ENCODE measurements at regions not wholly inside any gene's neighbourhood (a gene's known extent, or its start where the extent isn't known, plus 50 kb on each side); places are given as distances from the start of the nearest gene placed in this dataset.

DNA sequence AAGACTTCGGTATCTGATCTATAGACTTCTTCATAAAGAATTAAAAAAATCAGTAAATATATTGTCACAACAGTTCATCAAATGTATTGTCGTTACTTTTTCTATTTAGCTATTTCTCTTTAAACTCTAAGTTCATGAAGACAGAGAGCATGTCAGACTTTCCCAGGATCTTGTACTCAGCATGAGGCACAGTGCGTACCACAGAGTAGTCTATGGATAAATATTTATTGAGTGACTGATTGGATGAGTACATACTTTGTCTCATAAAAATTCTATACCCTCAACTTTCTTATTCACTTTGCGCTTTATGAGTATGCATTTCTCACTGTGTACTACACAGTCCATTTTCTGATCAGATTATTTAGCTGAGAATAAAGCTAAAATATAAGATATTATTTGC lies 1284.4 kb upstream of the ADGRB3 start:
- POLR2A ChIA-PET = no interaction called here
- no peak overlapping the region for H3K4me3 ChIP-seq
- H3K4me2 ChIP-seq = no peak overlapping the region
- CTCF ChIA-PET = no interaction called here
- H3K4me1 ChIP-seq = no peaks in the 10 kb centered on the region
- ATAC-seq (no peak), DNase-seq (ENCODE audit: low read depth in 1 of 2, low spot score in 1 of 2) (no peak), FAIRE-seq (no peak)
- no peak overlapping the region for H3K27ac ChIP-seq
- no peak for TF ChIP-seq EHMT2 (IDR thresholded peaks at IDR 0.05; ENCODE audit: low read depth)
- TF ChIP-seq, protein P1, sequence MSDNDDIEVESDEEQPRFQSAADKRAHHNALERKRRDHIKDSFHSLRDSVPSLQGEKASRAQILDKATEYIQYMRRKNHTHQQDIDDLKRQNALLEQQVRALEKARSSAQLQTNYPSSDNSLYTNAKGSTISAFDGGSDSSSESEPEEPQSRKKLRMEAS (IDR thresholded peaks at IDR 0.05) = no peak
- TF ChIP-seq TP53 (CRISPR knock-in tag; IDR thresholded peaks at IDR 0.05) = no peak
- no peak for TF ChIP-seq RNF2 (IDR thresholded peaks at IDR 0.05; ENCODE audit: borderline replicate concordance, low read depth)
- TF ChIP-seq, protein P2, sequence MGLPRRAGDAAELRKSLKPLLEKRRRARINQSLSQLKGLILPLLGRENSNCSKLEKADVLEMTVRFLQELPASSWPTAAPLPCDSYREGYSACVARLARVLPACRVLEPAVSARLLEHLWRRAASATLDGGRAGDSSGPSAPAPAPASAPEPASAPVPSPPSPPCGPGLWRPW (IDR thresholded peaks at IDR 0.05) = no peak
- TF ChIP-seq MYC (IDR thresholded peaks at IDR 0.05; ENCODE audit: borderline replicate concordance, low read length) = no peak
- TF ChIP-seq KDM5A (IDR thresholded peaks at IDR 0.05) = no peak
- no peak for TF ChIP-seq EHF (CRISPR knock-in tag; IDR thresholded peaks at IDR 0.05)
- TF ChIP-seq, protein P3, sequence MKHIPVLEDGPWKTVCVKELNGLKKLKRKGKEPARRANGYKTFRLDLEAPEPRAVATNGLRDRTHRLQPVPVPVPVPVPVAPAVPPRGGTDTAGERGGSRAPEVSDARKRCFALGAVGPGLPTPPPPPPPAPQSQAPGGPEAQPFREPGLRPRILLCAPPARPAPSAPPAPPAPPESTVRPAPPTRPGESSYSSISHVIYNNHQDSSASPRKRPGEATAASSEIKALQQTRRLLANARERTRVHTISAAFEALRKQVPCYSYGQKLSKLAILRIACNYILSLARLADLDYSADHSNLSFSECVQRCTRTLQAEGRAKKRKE (CRISPR knock-in tag; IDR thresholded peaks at IDR 0.05; ENCODE audit: low read depth) = no peak
- TF ChIP-seq ZC3H11A (IDR thresholded peaks at IDR 0.05) = no peak
- no peak for TF ChIP-seq MAZ (IDR thresholded peaks at IDR 0.05; ENCODE audit: borderline replicate concordance, low read depth, low read length)
- no peak for TF ChIP-seq TFCP2L1 (CRISPR knock-in tag; IDR thresholded peaks at IDR 0.05)
- TF ChIP-seq RARB (CRISPR knock-in tag; IDR thresholded peaks at IDR 0.05) = no peak
- no peak for TF ChIP-seq SMC3 (IDR thresholded peaks at IDR 0.05)
- no peak for TF ChIP-seq GATA3 (IDR thresholded peaks at IDR 0.05; ENCODE audit: borderline replicate concordance)
- TF ChIP-seq, protein P4, sequence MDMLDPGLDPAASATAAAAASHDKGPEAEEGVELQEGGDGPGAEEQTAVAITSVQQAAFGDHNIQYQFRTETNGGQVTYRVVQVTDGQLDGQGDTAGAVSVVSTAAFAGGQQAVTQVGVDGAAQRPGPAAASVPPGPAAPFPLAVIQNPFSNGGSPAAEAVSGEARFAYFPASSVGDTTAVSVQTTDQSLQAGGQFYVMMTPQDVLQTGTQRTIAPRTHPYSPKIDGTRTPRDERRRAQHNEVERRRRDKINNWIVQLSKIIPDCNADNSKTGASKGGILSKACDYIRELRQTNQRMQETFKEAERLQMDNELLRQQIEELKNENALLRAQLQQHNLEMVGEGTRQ (IDR thresholded peaks at IDR 0.05) = no peak
- TF ChIP-seq, protein P5, sequence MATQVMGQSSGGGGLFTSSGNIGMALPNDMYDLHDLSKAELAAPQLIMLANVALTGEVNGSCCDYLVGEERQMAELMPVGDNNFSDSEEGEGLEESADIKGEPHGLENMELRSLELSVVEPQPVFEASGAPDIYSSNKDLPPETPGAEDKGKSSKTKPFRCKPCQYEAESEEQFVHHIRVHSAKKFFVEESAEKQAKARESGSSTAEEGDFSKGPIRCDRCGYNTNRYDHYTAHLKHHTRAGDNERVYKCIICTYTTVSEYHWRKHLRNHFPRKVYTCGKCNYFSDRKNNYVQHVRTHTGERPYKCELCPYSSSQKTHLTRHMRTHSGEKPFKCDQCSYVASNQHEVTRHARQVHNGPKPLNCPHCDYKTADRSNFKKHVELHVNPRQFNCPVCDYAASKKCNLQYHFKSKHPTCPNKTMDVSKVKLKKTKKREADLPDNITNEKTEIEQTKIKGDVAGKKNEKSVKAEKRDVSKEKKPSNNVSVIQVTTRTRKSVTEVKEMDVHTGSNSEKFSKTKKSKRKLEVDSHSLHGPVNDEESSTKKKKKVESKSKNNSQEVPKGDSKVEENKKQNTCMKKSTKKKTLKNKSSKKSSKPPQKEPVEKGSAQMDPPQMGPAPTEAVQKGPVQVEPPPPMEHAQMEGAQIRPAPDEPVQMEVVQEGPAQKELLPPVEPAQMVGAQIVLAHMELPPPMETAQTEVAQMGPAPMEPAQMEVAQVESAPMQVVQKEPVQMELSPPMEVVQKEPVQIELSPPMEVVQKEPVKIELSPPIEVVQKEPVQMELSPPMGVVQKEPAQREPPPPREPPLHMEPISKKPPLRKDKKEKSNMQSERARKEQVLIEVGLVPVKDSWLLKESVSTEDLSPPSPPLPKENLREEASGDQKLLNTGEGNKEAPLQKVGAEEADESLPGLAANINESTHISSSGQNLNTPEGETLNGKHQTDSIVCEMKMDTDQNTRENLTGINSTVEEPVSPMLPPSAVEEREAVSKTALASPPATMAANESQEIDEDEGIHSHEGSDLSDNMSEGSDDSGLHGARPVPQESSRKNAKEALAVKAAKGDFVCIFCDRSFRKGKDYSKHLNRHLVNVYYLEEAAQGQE (IDR thresholded peaks at IDR 0.05) = no peak
- no peak for TF ChIP-seq PHF8 (IDR thresholded peaks at IDR 0.05; ENCODE audit: borderline replicate concordance, low read depth)
- 41% methylated on average over 4 of the region's 4 CpGs for WGBS (ENCODE audit: missing lambda C conversion rate)
- H3K9me3 ChIP-seq = no peaks in the 10 kb centered on the region

DNA sequence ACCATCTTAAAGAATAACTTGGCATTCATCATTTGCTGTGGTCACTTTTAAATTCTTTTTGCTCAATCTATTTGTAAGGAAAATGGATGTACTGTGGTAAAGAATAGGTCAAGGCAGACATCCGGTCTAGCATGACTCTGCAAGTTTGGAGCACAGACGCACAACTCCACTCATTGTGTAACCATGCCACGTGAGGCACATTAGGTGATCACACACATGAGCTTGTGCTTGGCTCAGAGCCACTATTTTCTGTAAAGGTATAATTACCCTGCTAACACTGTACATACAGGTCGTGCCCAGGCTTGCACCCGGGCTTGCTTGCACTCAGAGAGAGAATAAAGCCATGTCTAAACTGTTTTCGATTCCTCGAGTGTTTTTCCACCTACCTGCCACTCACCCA lies 1289.1 kb upstream of the ADGRB3 start:
- POLR2A ChIA-PET = no interaction called here
- no peak for TF ChIP-seq KDM1A (IDR thresholded peaks at IDR 0.05; ENCODE audit: low read depth)
- TF ChIP-seq, protein P6, sequence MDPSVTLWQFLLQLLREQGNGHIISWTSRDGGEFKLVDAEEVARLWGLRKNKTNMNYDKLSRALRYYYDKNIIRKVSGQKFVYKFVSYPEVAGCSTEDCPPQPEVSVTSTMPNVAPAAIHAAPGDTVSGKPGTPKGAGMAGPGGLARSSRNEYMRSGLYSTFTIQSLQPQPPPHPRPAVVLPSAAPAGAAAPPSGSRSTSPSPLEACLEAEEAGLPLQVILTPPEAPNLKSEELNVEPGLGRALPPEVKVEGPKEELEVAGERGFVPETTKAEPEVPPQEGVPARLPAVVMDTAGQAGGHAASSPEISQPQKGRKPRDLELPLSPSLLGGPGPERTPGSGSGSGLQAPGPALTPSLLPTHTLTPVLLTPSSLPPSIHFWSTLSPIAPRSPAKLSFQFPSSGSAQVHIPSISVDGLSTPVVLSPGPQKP (IDR thresholded peaks at IDR 0.05; ENCODE audit: low read depth, low read length) = no peak
- TF ChIP-seq, protein P7, sequence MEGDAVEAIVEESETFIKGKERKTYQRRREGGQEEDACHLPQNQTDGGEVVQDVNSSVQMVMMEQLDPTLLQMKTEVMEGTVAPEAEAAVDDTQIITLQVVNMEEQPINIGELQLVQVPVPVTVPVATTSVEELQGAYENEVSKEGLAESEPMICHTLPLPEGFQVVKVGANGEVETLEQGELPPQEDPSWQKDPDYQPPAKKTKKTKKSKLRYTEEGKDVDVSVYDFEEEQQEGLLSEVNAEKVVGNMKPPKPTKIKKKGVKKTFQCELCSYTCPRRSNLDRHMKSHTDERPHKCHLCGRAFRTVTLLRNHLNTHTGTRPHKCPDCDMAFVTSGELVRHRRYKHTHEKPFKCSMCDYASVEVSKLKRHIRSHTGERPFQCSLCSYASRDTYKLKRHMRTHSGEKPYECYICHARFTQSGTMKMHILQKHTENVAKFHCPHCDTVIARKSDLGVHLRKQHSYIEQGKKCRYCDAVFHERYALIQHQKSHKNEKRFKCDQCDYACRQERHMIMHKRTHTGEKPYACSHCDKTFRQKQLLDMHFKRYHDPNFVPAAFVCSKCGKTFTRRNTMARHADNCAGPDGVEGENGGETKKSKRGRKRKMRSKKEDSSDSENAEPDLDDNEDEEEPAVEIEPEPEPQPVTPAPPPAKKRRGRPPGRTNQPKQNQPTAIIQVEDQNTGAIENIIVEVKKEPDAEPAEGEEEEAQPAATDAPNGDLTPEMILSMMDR (IDR thresholded peaks at IDR 0.05) = no peak
- no peak for TF ChIP-seq ZC3H11A (IDR thresholded peaks at IDR 0.05)
- TF ChIP-seq CHD2 (IDR thresholded peaks at IDR 0.05; ENCODE audit: low read length, partially characterized antibody) = no peak
- TF ChIP-seq HDAC2 (IDR thresholded peaks at IDR 0.05) = no peak
- TF ChIP-seq FOSB (CRISPR knock-in tag; IDR thresholded peaks at IDR 0.05) = no peak
- no peak for TF ChIP-seq CBX2 (IDR thresholded peaks at IDR 0.05; ENCODE audit: borderline replicate concordance, low read depth)
- no peak for DNase-seq (ENCODE audit: low read depth in 1 of 2, low spot score in 1 of 2)

More for the DNA sequence above, 1289.1 kb upstream of the ADGRB3 start:
- Histone ChIP-seq H3K9me3 (no peaks in the 10 kb centered on the region), H3K4me3 (no peak overlapping the region), H3K27ac (no peak overlapping the region), H3K4me1 (no peaks in the 10 kb centered on the region), H3K4me2 (no peak overlapping the region)
- 31% methylated on average over 7 of the region's 7 CpGs for WGBS (ENCODE audit: missing lambda C conversion rate)
- CTCF ChIA-PET = no interaction called here
- FAIRE-seq (no peak), ATAC-seq (no peak)

All from A549 (cell line).